Loucy (cell line): ENCODE measurements at regions not wholly inside any gene's neighbourhood (a gene's known extent, or its start where the extent isn't known, plus 50 kb on each side); places are given as distances from the start of the nearest gene placed in this dataset.
A peak's percentile ranks its signal among the peaks of the same experiment; 100 is the strongest.

Experiments
- H2AFZ ChIP-seq: fragments of 200-600 bp; sonication (generic); 2 replicates; pipeline ENCODE4 v1.6.0; 2016; ENCODE audit warnings: antibody characterized with exemption, mild to moderate bottlenecking, low read length, moderate library complexity
- H3F3A ChIP-seq: fragments of 200-600 bp; 2 replicates; pipeline ENCODE4 v1.6.0; 2016; ENCODE audit warnings: antibody characterized with exemption, low read depth, mild to moderate bottlenecking
- H3K27me3 ChIP-seq: fragments of 200-600 bp; sonication (generic); 2 replicates; pipeline ENCODE4 v1.6.1; 2014; ENCODE audit warnings: low read length, mild to moderate bottlenecking; ENCODE audit not compliant: insufficient read depth, poor library complexity, severe bottlenecking
- H3K36me3 ChIP-seq: fragments of 200-600 bp; sonication (generic); 2 replicates; pipeline ENCODE4 v1.6.1; 2016; ENCODE audit warnings: low read length; ENCODE audit not compliant: insufficient read depth
- H3K4me1 ChIP-seq: fragments of 200-600 bp; sonication (generic); 2 replicates; pipeline ENCODE4 v1.5.1; 2014; ENCODE audit warnings: low read length, mild to moderate bottlenecking; ENCODE audit not compliant: insufficient read depth, poor library complexity, severe bottlenecking
- H3K4me2 ChIP-seq: fragments of 200-600 bp; sonication (generic); 2 replicates; pipeline ENCODE4 v1.6.0; 2014; ENCODE audit warnings: antibody characterized with exemption, low read length, low read depth, mild to moderate bottlenecking; ENCODE audit not compliant: poor library complexity, severe bottlenecking
- H3K4me3 ChIP-seq: fragments of 200-600 bp; sonication (generic); 2 replicates; pipeline ENCODE4 v1.5.1; 2014; ENCODE audit warnings: low read length, mild to moderate bottlenecking, mixed read lengths; ENCODE audit not compliant: poor library complexity, severe bottlenecking
- H3K79me2 ChIP-seq: fragments of 200-600 bp; sonication (generic); 2 replicates; pipeline ENCODE4 v1.6.1; 2014; ENCODE audit warnings: low read length; ENCODE audit not compliant: insufficient read depth
- H3K9ac ChIP-seq: fragments of 200-600 bp; sonication (generic); 2 replicates; pipeline ENCODE4 v1.6.0; 2014; ENCODE audit warnings: mild to moderate bottlenecking, low read depth, low read length, moderate library complexity; ENCODE audit not compliant: poor library complexity, severe bottlenecking
- H3K9me2 ChIP-seq: fragments of 200-600 bp; sonication (generic); replicated peaks from 2 replicates; pipeline ENCODE4 v1.6.1; 2016; ENCODE audit warnings: low read depth, low read length, mixed read lengths
- H3K9me3 ChIP-seq: fragments of 200-600 bp; sonication (generic); 2 replicates; pipeline ENCODE4 v1.6.1; 2014; ENCODE audit warnings: mild to moderate bottlenecking, antibody characterized with exemption, low read length, low read depth; ENCODE audit not compliant: insufficient read depth
- H4K20me1 ChIP-seq: fragments of 200-600 bp; sonication (generic); 2 replicates; pipeline ENCODE4 v1.6.0; 2014; ENCODE audit warnings: antibody characterized with exemption, low read length, mild to moderate bottlenecking; ENCODE audit not compliant: insufficient read depth, poor library complexity, severe bottlenecking
- CTCF ChIP-seq: fragments of 200-600 bp; sonication (generic); conservative IDR thresholded peaks from 2 replicates; pipeline ENCODE4 v1.5.1; 2014; ENCODE audit warnings: mild to moderate bottlenecking, antibody characterized with exemption, low read length
- EZH2phosphoT487 ChIP-seq: fragments of 200-600 bp; IDR thresholded peaks from 2 replicates; pipeline ENCODE4 v1.6.1; 2018; ENCODE audit warnings: antibody characterized with exemption, mild to moderate bottlenecking, moderate library complexity, borderline replicate concordance

GRCh38 chr3:34464646-34465045, 666.2 kb downstream of the PDCD6IP start:
- Histone ChIP-seq H3K36me3 (no peaks in the 10 kb centered on the region), H3K9me3 (peaks cover 5% of the 10 kb centered on the region; the same call in 1 of the 2 replicates), H3K4me2 (no peak overlapping the region), H3K9ac (no peak overlapping the region), H3K4me3 (no peak overlapping the region), H2AFZ (no peak overlapping the region), H3K9me2 (no peaks in the 10 kb centered on the region), H3K79me2 (no peaks in the 10 kb centered on the region), H4K20me1 (no peaks in the 10 kb centered on the region), H3F3A (no peaks in the 10 kb centered on the region), H3K27me3 (no peaks in the 10 kb centered on the region), H3K4me1 (no peaks in the 10 kb centered on the region)
- TF ChIP-seq CTCF (no peak), EZH2phosphoT487 (no peak)

- H2AFZ ChIP-seq = no peak overlapping the region
Observed at GRCh38 chr3:34475851-34476250, 677.4 kb downstream of the PDCD6IP start.

GRCh38 chr3:34483311-34483887, 685.0 kb downstream of the PDCD6IP start:
- TF ChIP-seq EZH2phosphoT487 = no peak
- TF ChIP-seq CTCF = no peak
- Histone ChIP-seq H3K4me1 (peaks cover 9% of the 10 kb centered on the region), H4K20me1 (no peaks in the 10 kb centered on the region), H3K9me3 (no peaks in the 10 kb centered on the region), H3K36me3 (no peaks in the 10 kb centered on the region), H3K27me3 (no peaks in the 10 kb centered on the region), H3F3A (no peaks in the 10 kb centered on the region), H3K4me2 (peak overlapping the region; percentile 77), H3K4me3 (peak overlapping the region; percentile 64), H2AFZ (peak overlapping the region; percentile 83), H3K9ac (peak overlapping the region; percentile 26), H3K79me2 (no peaks in the 10 kb centered on the region), H3K9me2 (no peaks in the 10 kb centered on the region)

More at GRCh38 chr3:34475851-34476250, 677.4 kb downstream of the PDCD6IP start:
- Histone ChIP-seq H3K4me3 (no peak overlapping the region), H3K79me2 (no peaks in the 10 kb centered on the region), H3F3A (no peaks in the 10 kb centered on the region), H3K9me2 (no peaks in the 10 kb centered on the region), H3K9me3 (no peaks in the 10 kb centered on the region), H3K9ac (no peak overlapping the region), H3K36me3 (no peaks in the 10 kb centered on the region), H3K27me3 (no peaks in the 10 kb centered on the region), H3K4me1 (no peaks in the 10 kb centered on the region), H4K20me1 (no peaks in the 10 kb centered on the region), H3K4me2 (no peak overlapping the region)
- TF ChIP-seq EZH2phosphoT487 = no peak
- no peak for TF ChIP-seq CTCF
